K562 (cell line): ENCODE measurements at regions not wholly inside any gene's neighbourhood (a gene's known extent, or its start where the extent isn't known, plus 50 kb on each side); places are given as distances from the start of the nearest gene placed in this dataset.

Source experiments
- ATAC-seq: fragments of 200-7000 bp; cut with Tn5 transposase; 3 replicates; pipeline ENCODE4 v1.9.1; 2020; ENCODE audit warnings: moderate library complexity
- BruUV-seq: library from RNA; stranded (reverse); fragments of 400-500 nt; replicated peaks from 2 replicates; lab custom pipeline; 2021; lab: Mats Ljungman, UMichigan
- CTCF ChIA-PET: fragments of 300-600 bp; formaldehyde crosslinking; extraction: SDS; loops from one replicate; lab custom pipeline; 2021; ENCODE audit warnings: low intra/inter-chr PET ratio; lab: Yijun Ruan, JAX
- POLR2A ChIA-PET: fragments of 300-600, 350-650 bp; sonication (Branson Sonifier 250); formaldehyde crosslinking; extraction: SDS; loops from one replicate; lab custom pipeline; 2021; ENCODE audit warnings: antibody characterized with exemption, inconsistent platforms; lab: Yijun Ruan, JAX
- DNase-seq, 4 experiments: peaks; one replicate each; pipeline versions ENCODE4 v3.0.0 to v3.0.0-alpha.2; 2011 to 2018; ENCODE audit warnings: low spot score in 3 of 4, mixed read lengths in 3 of 4; ENCODE audit errors: extremely low read depth in 1 of 4
- FAIRE-seq: peaks from 2 replicates; lab custom pipeline; 2011; peaks lifted over from hg19 to GRCh38; lab: Jason Lieb, UNC
- H2AFZ ChIP-seq: 2 replicates; pipeline ENCODE4 v1.6.0; 2011; ENCODE audit warnings: low read depth, low read length, control low read depth, inconsistent platforms
- H3K27ac ChIP-seq: fragments of 200-600 bp; 3 replicates; pipeline ENCODE4 v1.8.0; 2011; ENCODE audit warnings: low read depth, mild to moderate bottlenecking, control low read depth, inconsistent platforms, low read length, moderate library complexity, mixed read lengths; ENCODE audit errors: extremely low read depth
- H3K27me3 ChIP-seq, 2 experiments: fragments of 300-600 bp in 1 of 2; 2 replicates in 1 of 2; 3 replicates in 1 of 2; pipeline versions ENCODE4 v1.6.0 to v1.8.0; 2011; ENCODE audit warnings: inconsistent platforms in 2 of 2, low read length in 2 of 2, mild to moderate bottlenecking in 1 of 2, mixed read lengths in 1 of 2, moderate library complexity in 1 of 2; ENCODE audit not compliant: control insufficient read depth in 2 of 2, insufficient read depth in 2 of 2
- H3K36me3 ChIP-seq: fragments of 300-600 bp; 3 replicates; pipeline ENCODE4 v1.8.0; 2011; ENCODE audit warnings: mild to moderate bottlenecking, low read length, inconsistent platforms; ENCODE audit not compliant: control insufficient read depth, insufficient read depth
- H3K4me1 ChIP-seq, 2 experiments: fragments of 200-600 bp in 1 of 2; replicated peaks in 1 of 2; 2 replicates in 1 of 2; 3 replicates in 1 of 2; pipeline versions ENCODE4 v1.5.1 to v1.8.0; 2011; ENCODE audit warnings: inconsistent platforms in 2 of 2, low read length in 2 of 2, mild to moderate bottlenecking in 1 of 2, mixed read lengths in 1 of 2, moderate library complexity in 1 of 2; ENCODE audit not compliant: control insufficient read depth in 2 of 2, insufficient read depth in 2 of 2
- H3K4me2 ChIP-seq: 2 replicates; pipeline ENCODE4 v1.6.1; 2011; ENCODE audit warnings: low read length, control low read depth, inconsistent platforms, mixed read lengths; ENCODE audit not compliant: insufficient read depth
- H3K4me3 ChIP-seq: fragments of 200-600 bp; sonication (generic), shearing (Covaris generic); 2 replicates; pipeline ENCODE4 v1.5.1; 2016; ENCODE audit warnings: control low read depth, inconsistent platforms
- H3K79me2 ChIP-seq: fragments of 200-600 bp; 3 replicates; pipeline ENCODE4 v1.8.0; 2011; ENCODE audit warnings: low read length, inconsistent platforms; ENCODE audit not compliant: control insufficient read depth, insufficient read depth
- H3K9ac ChIP-seq, 2 experiments: 2 replicates each; pipeline versions ENCODE4 v1.6.0 to v1.6.1; 2011; ENCODE audit warnings: low read depth in 2 of 2, low read length in 2 of 2, control low read depth in 1 of 2, inconsistent platforms in 1 of 2, mild to moderate bottlenecking in 1 of 2, mixed read lengths in 1 of 2; ENCODE audit not compliant: insufficient read depth in 1 of 2
- H3K9me1 ChIP-seq: one replicate; pipeline ENCODE4 v1.6.0; 2011; ENCODE audit warnings: inconsistent platforms, mild to moderate bottlenecking, low read length, moderate library complexity; ENCODE audit not compliant: control insufficient read depth, insufficient read depth
- H3K9me3 ChIP-seq: replicated peaks from 2 replicates; pipeline ENCODE4 v1.5.1; 2011; ENCODE audit warnings: low read depth, low read length, inconsistent platforms; ENCODE audit not compliant: control insufficient read depth, insufficient read depth
- H4K20me1 ChIP-seq: replicated peaks from 2 replicates; pipeline ENCODE4 v1.6.1; 2011; ENCODE audit warnings: low read length, inconsistent platforms, mixed read lengths; ENCODE audit not compliant: control insufficient read depth, insufficient read depth
- KLF10 ChIP-seq: fragments of 250-450 bp; sonication (Bioruptor Pico); IDR thresholded peaks from 2 replicates; pipeline ENCODE4 v1.6.1; 2021; ENCODE audit warnings: matching md5 sums
- KLF13 ChIP-seq: fragments of 450-650 bp; IDR thresholded peaks from 2 replicates; pipeline ENCODE4 v1.6.1; 2016; ENCODE audit warnings: missing genetic modification characterization, low read depth, mild to moderate bottlenecking, missing compliant biosample characterization, moderate library complexity, borderline replicate concordance
- NBN ChIP-seq: fragments of 450-650 bp; IDR thresholded peaks from 2 replicates; pipeline ENCODE4 v1.6.1; 2016; ENCODE audit warnings: low read depth, mild to moderate bottlenecking
- NFE2 ChIP-seq: IDR thresholded peaks from 2 replicates; pipeline ENCODE4 v1.6.1; 2014; ENCODE audit warnings: antibody characterized with exemption, low read depth
- NR2F6 ChIP-seq: fragments of 450-650 bp; formaldehyde crosslinking; IDR thresholded peaks from 2 replicates; pipeline ENCODE4 v1.4.0; 2020; ENCODE audit warnings: mild to moderate bottlenecking
- NR3C1 ChIP-seq: sonication (generic); formaldehyde crosslinking; IDR thresholded peaks from 2 replicates; pipeline ENCODE4 v1.8.1; 2022; ENCODE audit warnings: missing genetic modification reagents
- ZNF76 ChIP-seq: fragments of 250-450 bp; sonication (Bioruptor Pico); IDR thresholded peaks from 2 replicates; pipeline ENCODE4 v1.4.0; 2020; ENCODE audit warnings: mild to moderate bottlenecking, moderate library complexity, borderline replicate concordance
- WGBS: fragments of 100-300 bp; shearing (Covaris generic); methylation state at CpG from one replicate; pipeline ENCODE4 v1.1.6; 2016; ENCODE audit warnings: low coverage, mixed read lengths; ENCODE audit not compliant: insufficient coverage; ENCODE audit errors: missing lambda C conversion rate; 5-methylcytosine and 5-hydroxymethylcytosine counted together
- in situ Hi-C: fragments of 300-500 bp; cut with MboI; formaldehyde crosslinking; loops from 4 replicates; pipeline ENCODE4 v1.15.0; 2018; ENCODE audit warnings: inconsistent platforms, mixed read lengths
- intact Hi-C: fragments of 100-400 bp; cut with micrococcal nuclease; formaldehyde crosslinking; loops from 2 replicates; pipeline ENCODE4 v1.14.2; 2022
- TF ChIP-seq, protein P1 (sequence below): sonication (generic); formaldehyde crosslinking; IDR thresholded peaks from 2 replicates; pipeline ENCODE4 v1.8.0; 2022; ENCODE audit warnings: mild to moderate bottlenecking, missing genetic modification reagents

DNA sequence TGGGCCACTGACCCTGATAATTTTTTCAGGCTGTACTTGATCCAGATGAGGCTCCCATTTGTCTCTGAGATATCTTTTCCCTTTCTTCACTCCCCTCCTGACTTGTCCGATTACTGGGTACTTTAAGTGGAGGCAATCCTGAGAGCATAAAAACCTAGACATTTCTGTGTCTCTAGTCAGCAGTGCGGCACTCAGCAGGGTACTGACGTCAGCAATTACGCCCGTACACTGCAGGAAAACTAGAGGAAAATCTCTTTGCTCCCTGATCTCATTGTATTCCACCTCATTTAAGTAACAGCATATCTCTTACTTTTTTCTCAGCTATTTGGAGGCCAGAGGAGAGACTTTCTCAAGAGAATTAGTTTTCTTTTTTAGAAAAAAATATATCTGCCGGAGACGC, 315.5 kb upstream of the OR4E1 start:
- no TSS peak for BruUV-seq
- in situ Hi-C loops = no loop called here
- H3K4me2 ChIP-seq = no peak overlapping the region

DNA sequence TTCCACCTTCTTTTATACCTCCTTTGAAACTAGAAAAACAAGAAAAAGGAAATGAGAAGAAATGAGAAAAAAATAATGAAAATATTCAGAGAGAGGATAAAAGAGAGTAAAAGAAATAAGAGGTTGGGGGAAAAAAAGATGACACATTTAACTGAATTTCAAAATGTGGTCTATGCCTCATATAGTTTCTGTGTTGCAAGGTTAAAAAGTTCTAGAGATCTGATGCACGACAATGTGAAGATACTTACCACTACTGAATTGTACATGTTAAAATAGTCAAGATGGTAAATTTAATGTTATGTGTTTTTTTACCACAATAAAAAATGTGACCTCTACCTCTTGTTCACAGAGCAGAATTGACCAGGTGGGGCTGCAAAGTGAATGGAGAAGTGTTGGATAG, 314.8 kb upstream of the OR4E1 start:
- H3K27me3 ChIP-seq = no peaks in the 10 kb centered on the region
- H3K36me3 ChIP-seq = no peaks in the 10 kb centered on the region
- no peaks in the 10 kb centered on the region for H3K4me1 ChIP-seq
- ATAC-seq (no peak), DNase-seq (no peak), FAIRE-seq (no peak)
- in situ Hi-C loops (no loop called here), intact Hi-C loops (no loop called here)
- H2AFZ ChIP-seq = no peak overlapping the region
- TF ChIP-seq NR2F6 (CRISPR knock-in tag) (no peak), NFE2 (no peak), NBN (no peak), NR3C1 (CRISPR knock-in tag) (no peak)
- TF ChIP-seq, protein P1, sequence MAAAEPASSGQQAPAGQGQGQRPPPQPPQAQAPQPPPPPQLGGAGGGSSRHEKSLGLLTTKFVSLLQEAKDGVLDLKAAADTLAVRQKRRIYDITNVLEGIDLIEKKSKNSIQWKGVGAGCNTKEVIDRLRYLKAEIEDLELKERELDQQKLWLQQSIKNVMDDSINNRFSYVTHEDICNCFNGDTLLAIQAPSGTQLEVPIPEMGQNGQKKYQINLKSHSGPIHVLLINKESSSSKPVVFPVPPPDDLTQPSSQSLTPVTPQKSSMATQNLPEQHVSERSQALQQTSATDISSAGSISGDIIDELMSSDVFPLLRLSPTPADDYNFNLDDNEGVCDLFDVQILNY (CRISPR knock-in tag) = no peak
- H3K9ac ChIP-seq = no peak overlapping the region
- 0% methylated on average over 1 of the region's 1 CpG for WGBS
- H3K4me2 ChIP-seq = no peak overlapping the region
- no peaks in the 10 kb centered on the region for H4K20me1 ChIP-seq
- ChIA-PET POLR2A (no interaction called here), CTCF (interaction anchor here (0.6 to 0.7 kb wide), 2 partner anchors 112 to 114 kb away, joined by 3 read pairs; no protein-coding TSS in a partner anchor)
- H3K9me1 ChIP-seq = no peaks in the 10 kb centered on the region
- no peaks in the 10 kb centered on the region for H3K9me3 ChIP-seq
- H3K4me3 ChIP-seq = no peak overlapping the region
- BruUV-seq = no TSS peak
- no peaks in the 10 kb centered on the region for H3K79me2 ChIP-seq
- H3K27ac ChIP-seq = no peak overlapping the region

More for the DNA sequence above, 315.5 kb upstream of the OR4E1 start:
- H3K9me1 ChIP-seq = no peaks in the 10 kb centered on the region
- ATAC-seq = no peak
- DNase-seq = no peak
- H3K79me2 ChIP-seq = no peaks in the 10 kb centered on the region
- TF ChIP-seq KLF10 (CRISPR knock-in tag) (no peak), ZNF76 (no peak), KLF13 (tag) (no peak)
- TF ChIP-seq, all 486 proteins: peak for 0
- H3K27ac ChIP-seq = no peak overlapping the region
- POLR2A ChIA-PET = no interaction called here
- CTCF ChIA-PET = no interaction called here
- no peak overlapping the region for H3K9ac ChIP-seq
- 8% methylated on average over 7 of the region's 7 CpGs for WGBS
- H3K4me1 ChIP-seq = no peaks in the 10 kb centered on the region
- no peak overlapping the region for H2AFZ ChIP-seq
- H4K20me1 ChIP-seq = no peaks in the 10 kb centered on the region
- no peaks in the 10 kb centered on the region for H3K9me3 ChIP-seq
- intact Hi-C loops = no loop called here
- H3K27me3 ChIP-seq = no peaks in the 10 kb centered on the region
- no peak for FAIRE-seq
- no peak overlapping the region for H3K4me3 ChIP-seq
- H3K36me3 ChIP-seq = no peaks in the 10 kb centered on the region
